Tibial nerve (tissue), 3 donors: ENCODE measurements at regions not wholly inside any gene's neighbourhood (a gene's known extent, or its start where the extent isn't known, plus 50 kb on each side); places are given as distances from the start of the nearest gene placed in this dataset.

Experiments used
- POLR2A ChIP-seq, 2 donors: fragments of 450-650 bp; IDR thresholded peaks; one replicate each; pipeline ENCODE4 v1.6.1; 2017; ENCODE audit warnings: antibody characterized with exemption in 2 of 2, mild to moderate bottlenecking in 2 of 2, moderate library complexity in 2 of 2
- TF ChIP-seq, protein P1 (sequence below), 5 experiments: fragments of 200-600 bp in 3 of 5; fragments of 450-650 bp in 2 of 5; sonication (generic) in 3 of 5; IDR thresholded peaks; one replicate each; pipeline ENCODE4 v1.5.1; 2016 to 2019; ENCODE audit warnings: antibody characterized with exemption in 5 of 5, mild to moderate bottlenecking in 3 of 5, moderate library complexity in 2 of 5

- TF ChIP-seq, protein P1, sequence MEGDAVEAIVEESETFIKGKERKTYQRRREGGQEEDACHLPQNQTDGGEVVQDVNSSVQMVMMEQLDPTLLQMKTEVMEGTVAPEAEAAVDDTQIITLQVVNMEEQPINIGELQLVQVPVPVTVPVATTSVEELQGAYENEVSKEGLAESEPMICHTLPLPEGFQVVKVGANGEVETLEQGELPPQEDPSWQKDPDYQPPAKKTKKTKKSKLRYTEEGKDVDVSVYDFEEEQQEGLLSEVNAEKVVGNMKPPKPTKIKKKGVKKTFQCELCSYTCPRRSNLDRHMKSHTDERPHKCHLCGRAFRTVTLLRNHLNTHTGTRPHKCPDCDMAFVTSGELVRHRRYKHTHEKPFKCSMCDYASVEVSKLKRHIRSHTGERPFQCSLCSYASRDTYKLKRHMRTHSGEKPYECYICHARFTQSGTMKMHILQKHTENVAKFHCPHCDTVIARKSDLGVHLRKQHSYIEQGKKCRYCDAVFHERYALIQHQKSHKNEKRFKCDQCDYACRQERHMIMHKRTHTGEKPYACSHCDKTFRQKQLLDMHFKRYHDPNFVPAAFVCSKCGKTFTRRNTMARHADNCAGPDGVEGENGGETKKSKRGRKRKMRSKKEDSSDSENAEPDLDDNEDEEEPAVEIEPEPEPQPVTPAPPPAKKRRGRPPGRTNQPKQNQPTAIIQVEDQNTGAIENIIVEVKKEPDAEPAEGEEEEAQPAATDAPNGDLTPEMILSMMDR (IDR thresholded peaks at IDR 0.05) = no peak
- TF ChIP-seq POLR2A (IDR thresholded peaks at IDR 0.05) = no peak
Observed at GRCh38 chr2:175396696-175397095, 215.2 kb upstream of the ATP5MC3 start.
